Body of pancreas (tissue), 4 donors: ENCODE measurements at regions not wholly inside any gene's neighbourhood (a gene's known extent, or its start where the extent isn't known, plus 50 kb on each side); places are given as distances from the start of the nearest gene placed in this dataset.

ENCODE experiments used
- ATAC-seq: fragments of 150-250 bp; one replicate; pipeline ENCODE4 v1.9.1; 2016
- DNase-seq, 4 donors: peaks; one replicate each; pipeline ENCODE4 v3.0.0-alpha.2; 2019
- H3K27ac ChIP-seq, 4 donors: fragments of 200-600 bp; sonication (generic); 1 replicate in 3 of 4; 2 replicates in 1 of 4; pipeline versions ENCODE4 v1.5.1 to v1.6.1; 2016 to 2019; ENCODE audit warnings: mild to moderate bottlenecking in 1 of 4, mixed read lengths in 1 of 4, moderate library complexity in 1 of 4
- H3K27me3 ChIP-seq, 2 donors: fragments of 200-600 bp; sonication (generic); one replicate each; pipeline ENCODE4 v1.6.0; 2016; ENCODE audit warnings: mild to moderate bottlenecking in 1 of 2
- H3K36me3 ChIP-seq, 2 donors: fragments of 200-600 bp; sonication (generic); replicated peaks in 1 of 2; 2 replicates each; pipeline ENCODE4 v1.5.1; 2016; ENCODE audit warnings: low read depth in 2 of 2; ENCODE audit not compliant: insufficient read depth in 1 of 2
- H3K4me1 ChIP-seq: fragments of 200-600 bp; sonication (generic); one replicate; pipeline ENCODE4 v1.6.0; 2016
- H3K4me3 ChIP-seq, 2 donors: fragments of 200-600 bp; sonication (generic); 1 replicate in 1 of 2; 2 replicates in 1 of 2; pipeline ENCODE4 v1.5.1; 2016 to 2019
- H3K9me3 ChIP-seq, 3 donors: fragments of 200-600 bp; sonication (generic); 1 replicate in 2 of 3; 2 replicates in 1 of 3; pipeline ENCODE4 v1.5.1; 2016
- CTCF ChIP-seq, 7 experiments: fragments of 450-650 bp in 4 of 7; fragments of 200-600 bp in 3 of 7; sonication (generic) in 3 of 7; IDR thresholded peaks; one replicate each; pipeline ENCODE4 v1.5.1; 2016 to 2019; ENCODE audit warnings: antibody characterized with exemption in 7 of 7
- POLR2A ChIP-seq, 3 donors: fragments of 450-650 bp; IDR thresholded peaks; one replicate each; pipeline ENCODE4 v1.6.1; 2016; ENCODE audit warnings: antibody characterized with exemption in 3 of 3, mild to moderate bottlenecking in 2 of 3
- WGBS, 2 donors: methylation state at CpG; one replicate each; pipeline ENCODE4 v1.1.5; 2017; 5-methylcytosine and 5-hydroxymethylcytosine counted together
- intact Hi-C: fragments of 100-400 bp; cut with DNase I; formaldehyde crosslinking; loops from one replicate; pipeline ENCODE4 v1.15.1; 2023

- Histone ChIP-seq H3K36me3 (no peaks in the 10 kb centered on the region), H3K4me1 (no peaks in the 10 kb centered on the region), H3K27me3 (no peaks in the 10 kb centered on the region), H3K4me3 (no peak overlapping the region), H3K9me3 (no peaks in the 10 kb centered on the region), H3K27ac (no peak overlapping the region)
- TF ChIP-seq POLR2A (IDR thresholded peaks at IDR 0.05) (no peak), CTCF (IDR thresholded peaks at IDR 0.05) (no peak)
- DNase-seq: no peak
- 76 to 77% methylated on average over 10 to 11 of the region's 11 CpGs for WGBS, 2 donors
- no peak for ATAC-seq
- intact Hi-C loops: no loop called here
These were observed 66.0 kb upstream of the SHH start for GRCh38 chr7:155878250-155878649.

- intact Hi-C loops: no loop called here
- no peaks in the 10 kb centered on the region for H3K27me3 ChIP-seq
- no peaks in the 10 kb centered on the region for H3K4me1 ChIP-seq
- 47 to 59% methylated on average over 2 of the region's 2 CpGs for WGBS, 2 donors
- no peaks in the 10 kb centered on the region for H3K9me3 ChIP-seq
- no peaks in the 10 kb centered on the region for H3K36me3 ChIP-seq
- no peak overlapping the region for H3K4me3 ChIP-seq
- DNase-seq: no peak
- TF ChIP-seq POLR2A (IDR thresholded peaks at IDR 0.05) (no peak), CTCF (IDR thresholded peaks at IDR 0.05) (no peak)
- no peak for ATAC-seq
- H3K27ac ChIP-seq: no peak overlapping the region
These were observed 64.9 kb upstream of the SHH start for GRCh38 chr7:155877167-155877566.

GRCh38 chr7:155874411-155874810, 62.1 kb upstream of the SHH start:
- no peak for TF ChIP-seq CTCF (IDR thresholded peaks at IDR 0.05)
- TF ChIP-seq POLR2A (IDR thresholded peaks at IDR 0.05): no peak
- no peak for ATAC-seq
- Histone ChIP-seq H3K27me3 (no peaks in the 10 kb centered on the region), H3K36me3 (no peaks in the 10 kb centered on the region), H3K27ac (no peak overlapping the region), H3K4me1 (no peaks in the 10 kb centered on the region), H3K4me3 (no peak overlapping the region), H3K9me3 (no peaks in the 10 kb centered on the region)
- intact Hi-C loops: no loop called here
- DNase-seq: no peak
- 88 to 93% methylated on average over 3 of the region's 3 CpGs for WGBS, 2 donors

GRCh38 chr7:155874010-155874409, 61.7 kb upstream of the SHH start:
- no peaks in the 10 kb centered on the region for H3K36me3 ChIP-seq
- H3K27ac ChIP-seq: no peak overlapping the region
- no peaks in the 10 kb centered on the region for H3K4me1 ChIP-seq
- WGBS, 2 donors: 53 to 62% methylated on average over 6 of the region's 6 CpGs
- no peaks in the 10 kb centered on the region for H3K9me3 ChIP-seq
- H3K4me3 ChIP-seq: no peak overlapping the region
- TF ChIP-seq POLR2A (IDR thresholded peaks at IDR 0.05) (no peak), CTCF (IDR thresholded peaks at IDR 0.05) (no peak)
- DNase-seq (no peak), ATAC-seq (no peak)
- no peaks in the 10 kb centered on the region for H3K27me3 ChIP-seq
- intact Hi-C loops: no loop called here

DNA sequence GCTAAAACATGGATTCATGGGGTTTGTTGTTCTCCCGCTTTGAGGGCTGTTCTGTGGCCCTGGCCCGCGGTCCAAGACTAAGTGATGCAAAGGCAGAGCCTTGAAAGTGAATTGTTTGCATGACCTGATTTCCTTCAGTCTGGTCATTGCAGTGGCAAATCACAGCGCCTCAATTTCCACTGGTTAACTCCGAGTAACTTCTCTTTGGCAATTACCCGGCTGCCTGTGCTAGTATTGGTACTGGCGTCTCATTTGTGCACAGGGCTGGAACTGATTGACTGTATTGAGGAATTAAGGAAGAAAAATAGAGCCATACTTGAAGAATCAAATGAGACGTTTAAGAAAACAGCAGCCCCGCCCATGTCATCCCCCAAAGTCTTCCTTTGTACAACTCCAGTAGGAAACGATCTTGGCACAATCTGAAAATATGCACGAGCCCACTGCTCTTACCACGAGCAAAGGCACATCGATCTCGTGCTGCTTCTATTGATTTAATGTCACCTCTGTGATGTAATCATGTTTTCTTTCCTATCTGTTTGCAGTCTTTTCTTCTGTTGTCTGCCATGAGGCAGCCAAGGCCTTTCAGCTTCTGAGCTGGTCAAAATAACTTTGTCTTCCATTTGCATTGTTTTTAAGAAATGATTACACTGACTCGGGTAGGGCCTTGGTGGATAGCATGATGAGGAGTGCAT, 60.6 kb upstream of the SHH start:
- Histone ChIP-seq H3K36me3 (no peaks in the 10 kb centered on the region), H3K27me3 (no peaks in the 10 kb centered on the region), H3K27ac (no peak overlapping the region), H3K4me3 (no peak overlapping the region), H3K4me1 (no peaks in the 10 kb centered on the region), H3K9me3 (no peaks in the 10 kb centered on the region)
- WGBS, 2 donors: 36 to 47% methylated on average over 15 of the region's 15 CpGs
- intact Hi-C loops: no loop called here
- no peak for TF ChIP-seq POLR2A (IDR thresholded peaks at IDR 0.05)
- no peak for TF ChIP-seq CTCF (IDR thresholded peaks at IDR 0.05)
- DNase-seq: no peak
- no peak for ATAC-seq
